NCI-H2107 treated with DMSO at 0.1 percent for 48 hours (cell line): ENCODE measurements at regions not wholly inside any gene's neighbourhood (a gene's known extent, or its start where the extent isn't known, plus 50 kb on each side); places are given as distances from the start of the nearest gene placed in this dataset.
A peak's percentile ranks its signal among the peaks of the same experiment; 100 is the strongest.
"Not testable (repeated sequence)": the region's sequence is repeated elsewhere in the genome, so short reads cannot be mapped to it uniquely, and the experiment has no call there.

Experiments
- DNase-seq: peaks from one replicate; lab custom pipeline; 2025; ENCODE audit not compliant: unreplicated experiment; lab: John Stamatoyannopoulos, UW

- DNase-seq, result no peak
These were observed 303.7 kb upstream of the USP15 start for GRCh38 chr12:61956545-61956944.

- no peak for DNase-seq
These were observed 285.7 kb upstream of the USP15 start for GRCh38 chr12:61974461-61974860.

- no peak for DNase-seq
These were observed 274.4 kb upstream of the USP15 start for GRCh38 chr12:61985830-61986229.

- DNase-seq, result no peak
These were observed 273.0 kb upstream of the USP15 start for GRCh38 chr12:61987173-61987572.

- DNase-seq, result no peak
These were observed 268.5 kb upstream of the USP15 start for GRCh38 chr12:61991661-61992060.

GRCh38 chr12:61993734-61994345, 266.4 kb upstream of the USP15 start:
- no peak for DNase-seq

- no peak for DNase-seq
These were observed 263.5 kb upstream of the USP15 start for GRCh38 chr12:61996717-61997116.

GRCh38 chr12:61998791-61999190, 261.4 kb upstream of the USP15 start:
- no peak for DNase-seq

GRCh38 chr12:61999311-61999710, 260.9 kb upstream of the USP15 start:
- no peak for DNase-seq

GRCh38 chr12:62001424-62001823, 258.8 kb upstream of the USP15 start:
- no peak for DNase-seq

GRCh38 chr12:62003226-62003625, 257.0 kb upstream of the USP15 start:
- no peak for DNase-seq

GRCh38 chr12:62003701-62004100, 256.5 kb upstream of the USP15 start:
- no peak for DNase-seq

GRCh38 chr12:62005615-62006014, 254.6 kb upstream of the USP15 start:
- no peak for DNase-seq

GRCh38 chr12:62006076-62006732, 254.0 kb upstream of the USP15 start:
- peak; percentile 64 for DNase-seq

GRCh38 chr12:62008703-62009102, 251.5 kb upstream of the USP15 start:
- DNase-seq, result no peak

- DNase-seq, result no peak
These were observed 250.8 kb upstream of the USP15 start for GRCh38 chr12:62009445-62009844.

- not testable (repeated sequence) for DNase-seq
These were observed 249.8 kb upstream of the USP15 start for GRCh38 chr12:62010331-62010906.

- not testable (repeated sequence) for DNase-seq
These were observed 249.2 kb upstream of the USP15 start for GRCh38 chr12:62010973-62011372.

- DNase-seq, result no peak
These were observed 245.9 kb upstream of the USP15 start for GRCh38 chr12:62014330-62014729.

- no peak for DNase-seq
These were observed 244.2 kb upstream of the USP15 start for GRCh38 chr12:62016021-62016420.

- DNase-seq, result no peak
These were observed 238.4 kb upstream of the USP15 start for GRCh38 chr12:62021808-62022207.

GRCh38 chr12:62028536-62028935, 231.7 kb upstream of the USP15 start:
- no peak for DNase-seq

- no peak for DNase-seq
These were observed 227.3 kb upstream of the USP15 start for GRCh38 chr12:62032870-62033269.
